AG10803 (cell line): ENCODE measurements at regions not wholly inside any gene's neighbourhood (a gene's known extent, or its start where the extent isn't known, plus 50 kb on each side); places are given as distances from the start of the nearest gene placed in this dataset.

Experiments
- DNase-seq: peaks from one replicate; pipeline ENCODE4 v3.0.0; 2010; ENCODE audit warnings: low read depth
- H3K4me3 ChIP-seq: 2 replicates; pipeline ENCODE4 v1.5.1; 2011; ENCODE audit warnings: mild to moderate bottlenecking, low read length, control low read depth
- TF ChIP-seq, protein P1 (sequence below): conservative IDR thresholded peaks from 2 replicates; pipeline ENCODE4 v1.5.1; 2011; ENCODE audit warnings: mild to moderate bottlenecking, low read length, control low read depth, inconsistent platforms

DNA sequence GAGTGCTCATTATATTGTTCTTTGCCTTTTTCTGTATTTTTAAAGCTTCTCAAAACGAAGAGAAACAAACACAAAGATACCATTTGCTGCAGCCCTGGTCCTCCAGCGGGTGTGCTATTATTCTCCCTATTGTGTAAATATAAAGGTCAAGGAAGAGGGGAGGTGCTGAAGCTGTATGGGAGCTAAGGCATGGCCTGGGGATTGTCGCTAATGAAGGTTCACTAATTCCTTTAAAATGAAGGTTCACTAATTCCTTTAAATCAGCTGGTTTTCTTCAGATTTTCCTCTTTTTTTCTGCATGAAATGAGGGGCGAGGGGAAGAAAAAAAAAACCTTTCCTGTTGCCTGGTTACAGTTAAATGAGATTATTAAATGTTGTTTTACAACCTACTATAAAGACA is 74.5 kb upstream of the MAP1B start:
- no peak for DNase-seq
- no peak overlapping the region for H3K4me3 ChIP-seq
- TF ChIP-seq, protein P1, sequence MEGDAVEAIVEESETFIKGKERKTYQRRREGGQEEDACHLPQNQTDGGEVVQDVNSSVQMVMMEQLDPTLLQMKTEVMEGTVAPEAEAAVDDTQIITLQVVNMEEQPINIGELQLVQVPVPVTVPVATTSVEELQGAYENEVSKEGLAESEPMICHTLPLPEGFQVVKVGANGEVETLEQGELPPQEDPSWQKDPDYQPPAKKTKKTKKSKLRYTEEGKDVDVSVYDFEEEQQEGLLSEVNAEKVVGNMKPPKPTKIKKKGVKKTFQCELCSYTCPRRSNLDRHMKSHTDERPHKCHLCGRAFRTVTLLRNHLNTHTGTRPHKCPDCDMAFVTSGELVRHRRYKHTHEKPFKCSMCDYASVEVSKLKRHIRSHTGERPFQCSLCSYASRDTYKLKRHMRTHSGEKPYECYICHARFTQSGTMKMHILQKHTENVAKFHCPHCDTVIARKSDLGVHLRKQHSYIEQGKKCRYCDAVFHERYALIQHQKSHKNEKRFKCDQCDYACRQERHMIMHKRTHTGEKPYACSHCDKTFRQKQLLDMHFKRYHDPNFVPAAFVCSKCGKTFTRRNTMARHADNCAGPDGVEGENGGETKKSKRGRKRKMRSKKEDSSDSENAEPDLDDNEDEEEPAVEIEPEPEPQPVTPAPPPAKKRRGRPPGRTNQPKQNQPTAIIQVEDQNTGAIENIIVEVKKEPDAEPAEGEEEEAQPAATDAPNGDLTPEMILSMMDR: no peak

DNA sequence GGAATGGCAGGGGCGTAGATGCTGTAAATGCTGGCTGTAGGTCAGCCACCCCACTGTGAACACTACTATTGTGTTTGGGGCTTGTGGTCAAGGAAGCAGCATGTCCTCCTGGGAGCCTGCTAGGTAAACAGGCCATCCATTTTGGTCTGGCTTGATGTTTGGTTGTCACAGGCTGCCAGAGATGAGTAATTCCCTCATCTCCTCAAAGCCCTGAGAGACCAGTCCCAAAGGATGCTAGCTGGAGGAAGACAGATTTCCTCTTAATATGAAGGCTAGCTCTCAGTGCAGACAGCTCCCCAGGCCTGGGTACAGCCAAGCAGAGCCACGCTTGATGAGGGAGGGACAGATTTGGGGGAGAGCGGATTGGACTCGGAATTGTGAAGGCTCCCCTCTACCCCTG is 72.5 kb upstream of the MAP1B start:
- no peak for DNase-seq
- H3K4me3 ChIP-seq: no peak overlapping the region
- TF ChIP-seq, protein P1: no peak

DNA sequence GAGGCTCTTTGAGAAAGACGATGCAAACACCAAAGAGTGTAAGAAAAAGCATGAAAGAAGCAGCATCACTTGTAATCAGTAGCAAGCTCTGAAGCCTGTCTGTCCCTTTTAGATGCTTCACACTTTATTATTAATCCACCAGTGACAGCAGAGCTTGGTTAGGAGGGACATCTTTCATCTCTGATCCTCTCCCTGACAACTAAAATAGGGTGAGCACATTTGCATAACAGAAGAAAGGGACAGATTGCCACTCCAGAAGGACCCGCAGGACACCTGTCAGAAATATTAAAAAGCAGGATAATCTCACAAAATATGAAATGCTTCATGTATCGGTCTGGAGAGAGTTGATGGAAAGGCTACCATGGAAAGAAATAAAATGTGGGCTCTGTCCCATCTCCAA is 71.4 kb upstream of the MAP1B start:
- no peak overlapping the region for H3K4me3 ChIP-seq
- TF ChIP-seq, protein P1: no peak
- DNase-seq: no peak

DNA sequence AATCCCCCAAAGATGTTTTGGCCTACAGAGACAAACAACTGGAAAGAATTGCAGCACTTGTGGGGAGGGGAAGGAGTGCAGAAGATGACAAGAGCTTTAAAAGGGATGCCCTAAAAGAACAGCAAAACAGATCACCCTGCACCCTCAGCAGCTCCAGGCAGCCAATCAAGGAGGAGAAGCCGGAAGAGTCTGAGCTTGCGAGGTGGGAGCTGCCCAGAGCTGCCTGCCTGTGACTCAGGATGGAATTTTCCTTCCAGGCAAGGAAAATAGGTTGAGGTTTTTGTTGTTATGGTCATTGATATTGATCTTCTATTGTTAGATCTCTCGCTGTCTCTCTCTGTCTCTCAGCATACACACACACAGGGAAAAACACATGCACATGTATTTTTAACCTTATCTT is 70.3 kb upstream of the MAP1B start:
- TF ChIP-seq, protein P1: no peak
- no peak overlapping the region for H3K4me3 ChIP-seq
- no peak for DNase-seq

DNA sequence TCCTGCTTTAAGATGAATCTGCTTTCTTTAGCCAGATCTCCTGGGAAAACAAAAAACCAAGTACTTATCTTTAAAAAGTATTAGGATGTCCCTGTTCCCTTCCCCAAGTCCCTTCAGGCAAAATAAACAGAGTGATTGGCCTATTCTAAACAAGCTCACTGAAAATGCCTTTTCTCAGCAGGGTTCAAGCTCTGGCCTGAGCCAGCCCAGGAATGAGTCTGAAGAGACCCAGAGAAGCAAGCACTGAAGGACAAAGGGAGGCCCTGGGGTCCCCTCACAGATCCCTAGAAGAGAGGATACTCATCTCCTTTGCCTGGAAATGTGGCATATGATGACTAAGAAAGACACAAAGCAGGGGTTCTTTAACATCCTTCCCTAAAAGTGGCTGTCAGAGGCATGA is 66.8 kb upstream of the MAP1B start:
- H3K4me3 ChIP-seq: no peak overlapping the region
- no peak for DNase-seq
- TF ChIP-seq, protein P1: no peak

DNA sequence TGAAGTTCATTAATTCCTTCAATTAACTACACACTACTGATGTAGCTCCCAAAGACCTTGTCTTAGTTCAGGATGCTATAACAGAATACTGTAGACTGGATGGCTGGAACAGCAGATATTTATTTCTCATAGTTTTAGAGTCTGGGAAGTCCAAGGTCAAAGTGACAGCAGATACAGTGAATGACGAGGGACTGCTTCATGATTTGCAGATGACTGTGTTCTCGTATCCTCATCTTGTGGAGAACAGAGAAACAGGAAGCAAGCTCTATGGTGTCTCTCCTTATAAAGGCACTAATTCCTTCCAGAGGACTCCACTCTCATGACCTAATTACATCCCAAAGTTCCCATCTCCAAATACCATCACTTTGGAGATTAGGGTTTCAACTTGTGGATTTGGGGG is 65.6 kb upstream of the MAP1B start:
- TF ChIP-seq, protein P1: no peak
- H3K4me3 ChIP-seq: no peak overlapping the region
- DNase-seq: no peak

DNA sequence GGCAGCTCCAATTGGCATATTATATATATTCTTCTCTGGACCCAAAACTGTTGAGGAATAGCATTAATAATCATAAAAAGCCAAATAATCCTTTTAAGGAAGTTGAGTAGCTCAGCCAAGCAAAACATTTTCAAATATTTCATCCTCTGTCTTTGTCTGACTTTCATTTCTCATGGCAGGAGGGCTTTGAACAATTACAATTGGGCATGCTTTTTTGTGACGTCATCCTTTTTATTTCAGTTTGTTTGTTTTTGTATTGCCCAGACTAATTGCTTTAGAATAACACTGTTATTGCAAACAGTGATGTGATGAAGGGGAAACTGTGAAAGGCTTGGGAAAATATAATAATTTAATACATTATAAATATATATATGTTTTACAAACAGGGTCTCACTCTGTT is 65.2 kb upstream of the MAP1B start:
- no peak overlapping the region for H3K4me3 ChIP-seq
- TF ChIP-seq, protein P1: no peak
- DNase-seq: no peak
